ENCODE measurements at regions not wholly inside any gene's neighbourhood (a gene's known extent, or its start where the extent isn't known, plus 50 kb on each side); places are given as distances from the start of the nearest gene placed in this dataset.

DNA sequence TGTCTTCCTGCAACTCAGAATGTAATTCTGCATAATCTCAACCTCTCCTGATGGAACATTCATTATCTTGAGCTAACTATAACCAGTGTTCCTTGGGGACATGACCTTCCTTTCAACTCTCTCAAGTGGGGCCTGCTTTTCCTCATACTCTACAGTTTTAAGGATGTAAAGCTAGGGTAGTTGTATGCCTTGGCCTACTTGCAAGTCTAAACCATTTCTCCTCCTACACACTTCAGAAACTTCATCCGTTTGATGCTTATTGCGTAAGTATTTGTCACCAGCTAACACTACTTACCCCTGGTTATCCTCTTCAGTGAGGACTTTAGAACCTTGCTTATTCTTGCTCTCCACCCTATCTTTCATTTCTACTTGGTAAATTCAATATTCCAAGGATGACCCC is 548.9 kb downstream of the HINT1 start:
- TF ChIP-seq, protein P1, sequence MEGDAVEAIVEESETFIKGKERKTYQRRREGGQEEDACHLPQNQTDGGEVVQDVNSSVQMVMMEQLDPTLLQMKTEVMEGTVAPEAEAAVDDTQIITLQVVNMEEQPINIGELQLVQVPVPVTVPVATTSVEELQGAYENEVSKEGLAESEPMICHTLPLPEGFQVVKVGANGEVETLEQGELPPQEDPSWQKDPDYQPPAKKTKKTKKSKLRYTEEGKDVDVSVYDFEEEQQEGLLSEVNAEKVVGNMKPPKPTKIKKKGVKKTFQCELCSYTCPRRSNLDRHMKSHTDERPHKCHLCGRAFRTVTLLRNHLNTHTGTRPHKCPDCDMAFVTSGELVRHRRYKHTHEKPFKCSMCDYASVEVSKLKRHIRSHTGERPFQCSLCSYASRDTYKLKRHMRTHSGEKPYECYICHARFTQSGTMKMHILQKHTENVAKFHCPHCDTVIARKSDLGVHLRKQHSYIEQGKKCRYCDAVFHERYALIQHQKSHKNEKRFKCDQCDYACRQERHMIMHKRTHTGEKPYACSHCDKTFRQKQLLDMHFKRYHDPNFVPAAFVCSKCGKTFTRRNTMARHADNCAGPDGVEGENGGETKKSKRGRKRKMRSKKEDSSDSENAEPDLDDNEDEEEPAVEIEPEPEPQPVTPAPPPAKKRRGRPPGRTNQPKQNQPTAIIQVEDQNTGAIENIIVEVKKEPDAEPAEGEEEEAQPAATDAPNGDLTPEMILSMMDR (IDR thresholded peaks at IDR 0.05): no peak
- no peak for TF ChIP-seq POLR2A (IDR thresholded peaks at IDR 0.05)

Data from uterus (tissue), 2 donors.